ENCODE measurements at regions not wholly inside any gene's neighbourhood (a gene's known extent, or its start where the extent isn't known, plus 50 kb on each side); places are given as distances from the start of the nearest gene placed in this dataset.

GRCh38 chr12:91396293-91396692, 213.7 kb upstream of the DCN start:
- H3K27ac ChIP-seq: no peak overlapping the region
- no peaks in the 10 kb centered on the region for H3K36me3 ChIP-seq
- H3K9me3 ChIP-seq: no peaks in the 10 kb centered on the region
- no peak overlapping the region for H3K4me3 ChIP-seq
- ATAC-seq (no peak), DNase-seq (no peak)
- no peaks in the 10 kb centered on the region for H3K4me1 ChIP-seq
- no peaks in the 10 kb centered on the region for H3K27me3 ChIP-seq
- TF ChIP-seq CTCF (IDR thresholded peaks at IDR 0.05) (no peak), POLR2A (IDR thresholded peaks at IDR 0.05) (no peak)
- intact Hi-C loops (cut with DNase I): no loop called here

GRCh38 chr12:91395628-91396135, 213.1 kb upstream of the DCN start:
- intact Hi-C loops (cut with DNase I): no loop called here
- Histone ChIP-seq H3K27me3 (no peaks in the 10 kb centered on the region), H3K9me3 (no peaks in the 10 kb centered on the region), H3K27ac (no peak overlapping the region), H3K4me3 (no peak overlapping the region), H3K4me1 (no peaks in the 10 kb centered on the region), H3K36me3 (no peaks in the 10 kb centered on the region)
- WGBS (ENCODE audit: insufficient coverage, low coverage, low lambda C conversion rate, missing lambda C conversion rate): 57% methylated on average over 5 of the region's 5 CpGs
- DNase-seq: no peak
- TF ChIP-seq POLR2A (IDR thresholded peaks at IDR 0.05) (no peak), CTCF (IDR thresholded peaks at IDR 0.05) (no peak)
- ATAC-seq: no peak

GRCh38 chr12:91394903-91395302, 212.3 kb upstream of the DCN start:
- no peak overlapping the region for H3K27ac ChIP-seq
- no peaks in the 10 kb centered on the region for H3K27me3 ChIP-seq
- ATAC-seq (peak; percentile 30 to 85 (median 52)), DNase-seq (peak in 2 of 3 donors; percentile 54 to 58)
- H3K36me3 ChIP-seq: no peaks in the 10 kb centered on the region
- intact Hi-C loops (cut with DNase I): no loop called here
- no peaks in the 10 kb centered on the region for H3K9me3 ChIP-seq
- no CpG with 5 or more reads among the region's 1 CpG for WGBS (ENCODE audit: insufficient coverage, low coverage, low lambda C conversion rate, missing lambda C conversion rate)
- H3K4me1 ChIP-seq: no peaks in the 10 kb centered on the region
- H3K4me3 ChIP-seq: no peak overlapping the region
- TF ChIP-seq POLR2A (IDR thresholded peaks at IDR 0.05) (no peak), CTCF (IDR thresholded peaks at IDR 0.05) (no peak)

GRCh38 chr12:91388573-91388972, 206.0 kb upstream of the DCN start:
- Histone ChIP-seq H3K27me3 (no peaks in the 10 kb centered on the region), H3K36me3 (no peaks in the 10 kb centered on the region), H3K27ac (no peak overlapping the region), H3K9me3 (no peaks in the 10 kb centered on the region), H3K4me3 (no peak overlapping the region), H3K4me1 (peaks cover 0 to 6% (median 0%) of the 10 kb centered on the region in 4 donors)
- intact Hi-C loops (cut with DNase I): no loop called here
- DNase-seq (no peak), ATAC-seq (peak in 1 of 4 donors; percentile 39)
- 50% methylated on average over 1 of the region's 1 CpG for WGBS (ENCODE audit: insufficient coverage, low coverage, low lambda C conversion rate, missing lambda C conversion rate)
- no peak for TF ChIP-seq POLR2A (IDR thresholded peaks at IDR 0.05)
- TF ChIP-seq CTCF (IDR thresholded peaks at IDR 0.05): no peak

Data from right lobe of liver (tissue), 6 donors.